DND-41 (cell line): ENCODE measurements at regions not wholly inside any gene's neighbourhood (a gene's known extent, or its start where the extent isn't known, plus 50 kb on each side); places are given as distances from the start of the nearest gene placed in this dataset.

ENCODE experiments used
- ATAC-seq: fragments of 200-7000 bp; cut with Tn5 transposase; 3 replicates; pipeline ENCODE4 v1.9.1; 2021; ENCODE audit warnings: low read depth; ENCODE audit not compliant: insufficient read depth
- DNase-seq: peaks from one replicate; pipeline ENCODE4 v3.0.0-alpha.2; 2020
- H2AFZ ChIP-seq: 2 replicates; pipeline ENCODE4 v1.6.0; 2012; ENCODE audit warnings: low read depth, low read length
- H3K27ac ChIP-seq: 2 replicates; pipeline ENCODE4 v1.5.1; 2012; ENCODE audit warnings: low read length, inconsistent platforms
- H3K27me3 ChIP-seq: fragments of 200-600 bp; sonication (generic); 2 replicates; pipeline ENCODE4 v1.6.0; 2012; ENCODE audit warnings: low read length, mild to moderate bottlenecking, inconsistent platforms; ENCODE audit not compliant: insufficient read depth, poor library complexity
- H3K36me3 ChIP-seq: 2 replicates; pipeline ENCODE4 v1.5.1; 2012; ENCODE audit warnings: low read length, inconsistent platforms; ENCODE audit not compliant: insufficient read depth
- H3K4me1 ChIP-seq: 2 replicates; pipeline ENCODE4 v1.5.1; 2012; ENCODE audit warnings: mild to moderate bottlenecking, low read length; ENCODE audit not compliant: insufficient read depth
- H3K4me2 ChIP-seq: 2 replicates; pipeline ENCODE4 v1.6.0; 2012; ENCODE audit warnings: mild to moderate bottlenecking, moderate library complexity, low read length, inconsistent platforms; ENCODE audit not compliant: insufficient read depth
- H3K4me3 ChIP-seq, 2 experiments: fragments of 200-600 bp in 1 of 2; shearing (Covaris generic) in 1 of 2; 2 replicates each; pipeline ENCODE4 v1.5.1; 2012 to 2016; ENCODE audit warnings: inconsistent platforms in 2 of 2, low read length in 2 of 2, mild to moderate bottlenecking in 2 of 2, low read depth in 1 of 2, moderate library complexity in 1 of 2
- H3K79me2 ChIP-seq: 2 replicates; pipeline ENCODE4 v1.6.0; 2012; ENCODE audit warnings: low read length, inconsistent platforms; ENCODE audit not compliant: insufficient read depth
- H3K9ac ChIP-seq: 2 replicates; pipeline ENCODE4 v1.6.0; 2012; ENCODE audit warnings: low read depth, mild to moderate bottlenecking, inconsistent platforms, low read length, moderate library complexity
- H3K9me3 ChIP-seq: 2 replicates; pipeline ENCODE4 v1.5.1; 2012; ENCODE audit warnings: low read length, moderate library complexity, mild to moderate bottlenecking, inconsistent platforms; ENCODE audit not compliant: insufficient read depth, severe bottlenecking
- H4K20me1 ChIP-seq: 2 replicates; pipeline ENCODE4 v1.6.0; 2012; ENCODE audit warnings: low read length; ENCODE audit not compliant: insufficient read depth
- EZH2 ChIP-seq: IDR thresholded peaks from 3 replicates; pipeline ENCODE4 v1.6.1; 2012; ENCODE audit warnings: borderline replicate concordance, low read depth, mild to moderate bottlenecking, moderate library complexity, low read length, inconsistent platforms; ENCODE audit not compliant: severe bottlenecking
- TF ChIP-seq, protein P1 (sequence below): IDR thresholded peaks from 2 replicates; pipeline ENCODE4 v1.5.1; 2012; ENCODE audit warnings: borderline replicate concordance, low read length, moderate library complexity, mild to moderate bottlenecking; ENCODE audit not compliant: poor library complexity, severe bottlenecking; ENCODE audit errors: extremely low read depth

DNA sequence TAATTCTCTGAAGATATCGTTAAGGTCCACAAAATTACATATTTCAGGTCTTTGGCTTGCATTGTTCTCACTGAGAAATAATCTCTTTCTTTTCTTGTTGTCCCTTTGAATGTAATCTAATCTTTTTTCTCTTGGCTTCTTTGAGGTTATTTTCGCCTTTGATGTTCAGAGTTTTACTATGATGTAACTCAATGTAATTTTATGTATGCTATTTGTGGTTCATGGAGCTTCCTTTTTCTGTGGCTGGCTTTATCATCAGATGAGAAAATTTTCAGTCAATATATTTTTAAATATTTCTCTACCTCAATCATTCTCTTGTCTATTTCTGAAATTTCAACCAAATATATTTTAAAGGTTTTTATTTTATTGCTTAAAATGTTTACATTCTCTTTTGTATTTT, 672.2 kb downstream of the TRAM1L1 start:
- H3K9me3 ChIP-seq, result no peaks in the 10 kb centered on the region
- H3K4me3 ChIP-seq, result no peak overlapping the region
- H3K4me1 ChIP-seq, result peaks cover 6% of the 10 kb centered on the region; the same call in 1 of the 2 replicates
- ATAC-seq (peak; percentile 70), DNase-seq (no peak)
- no peaks in the 10 kb centered on the region for H3K36me3 ChIP-seq
- no peak overlapping the region; the same call in 1 of the 2 replicates for H3K27ac ChIP-seq
- no peaks in the 10 kb centered on the region for H4K20me1 ChIP-seq
- H3K9ac ChIP-seq, result no peak overlapping the region
- H3K4me2 ChIP-seq, result no peak overlapping the region
- no peak overlapping the region for H2AFZ ChIP-seq
- no peaks in the 10 kb centered on the region for H3K27me3 ChIP-seq
- TF ChIP-seq, protein P1, sequence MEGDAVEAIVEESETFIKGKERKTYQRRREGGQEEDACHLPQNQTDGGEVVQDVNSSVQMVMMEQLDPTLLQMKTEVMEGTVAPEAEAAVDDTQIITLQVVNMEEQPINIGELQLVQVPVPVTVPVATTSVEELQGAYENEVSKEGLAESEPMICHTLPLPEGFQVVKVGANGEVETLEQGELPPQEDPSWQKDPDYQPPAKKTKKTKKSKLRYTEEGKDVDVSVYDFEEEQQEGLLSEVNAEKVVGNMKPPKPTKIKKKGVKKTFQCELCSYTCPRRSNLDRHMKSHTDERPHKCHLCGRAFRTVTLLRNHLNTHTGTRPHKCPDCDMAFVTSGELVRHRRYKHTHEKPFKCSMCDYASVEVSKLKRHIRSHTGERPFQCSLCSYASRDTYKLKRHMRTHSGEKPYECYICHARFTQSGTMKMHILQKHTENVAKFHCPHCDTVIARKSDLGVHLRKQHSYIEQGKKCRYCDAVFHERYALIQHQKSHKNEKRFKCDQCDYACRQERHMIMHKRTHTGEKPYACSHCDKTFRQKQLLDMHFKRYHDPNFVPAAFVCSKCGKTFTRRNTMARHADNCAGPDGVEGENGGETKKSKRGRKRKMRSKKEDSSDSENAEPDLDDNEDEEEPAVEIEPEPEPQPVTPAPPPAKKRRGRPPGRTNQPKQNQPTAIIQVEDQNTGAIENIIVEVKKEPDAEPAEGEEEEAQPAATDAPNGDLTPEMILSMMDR, result no peak
- TF ChIP-seq EZH2, result no peak
- H3K79me2 ChIP-seq, result no peaks in the 10 kb centered on the region

DNA sequence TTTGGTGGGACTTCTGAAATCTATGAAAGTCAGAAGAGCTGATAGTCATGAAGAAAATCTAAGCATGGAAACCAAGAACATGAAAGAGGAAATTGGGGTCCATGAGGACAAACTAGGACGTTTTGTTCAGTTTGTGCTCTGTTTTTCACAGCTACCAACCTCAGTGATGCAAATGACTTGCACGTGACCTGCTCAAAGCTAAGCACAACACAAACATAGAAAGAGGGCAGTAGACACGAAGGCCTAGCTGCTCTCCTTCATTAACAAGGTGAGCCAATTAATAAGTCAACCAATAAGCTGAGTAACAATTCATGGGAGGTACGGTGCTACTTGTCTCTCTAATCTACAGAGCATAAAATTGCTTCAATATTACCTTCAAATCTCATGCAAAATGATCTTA, 684.1 kb downstream of the TRAM1L1 start:
- no peaks in the 10 kb centered on the region for H4K20me1 ChIP-seq
- no peak for DNase-seq
- H3K36me3 ChIP-seq, result no peaks in the 10 kb centered on the region
- no peak for TF ChIP-seq EZH2
- TF ChIP-seq, protein P1, result no peak
- no peak overlapping the region for H3K9ac ChIP-seq
- H3K4me2 ChIP-seq, result no peak overlapping the region
- H3K27ac ChIP-seq, result no peak overlapping the region
- no peaks in the 10 kb centered on the region for H3K27me3 ChIP-seq
- H3K4me1 ChIP-seq, result no peaks in the 10 kb centered on the region
- H3K4me3 ChIP-seq, result no peak overlapping the region
- no peaks in the 10 kb centered on the region for H3K9me3 ChIP-seq
- ATAC-seq, result no peak
- H3K79me2 ChIP-seq, result no peaks in the 10 kb centered on the region
- 0 out of 2 replicates have a peak overlapping the region, but pooled peaks have one; percentile 5 for H2AFZ ChIP-seq

DNA sequence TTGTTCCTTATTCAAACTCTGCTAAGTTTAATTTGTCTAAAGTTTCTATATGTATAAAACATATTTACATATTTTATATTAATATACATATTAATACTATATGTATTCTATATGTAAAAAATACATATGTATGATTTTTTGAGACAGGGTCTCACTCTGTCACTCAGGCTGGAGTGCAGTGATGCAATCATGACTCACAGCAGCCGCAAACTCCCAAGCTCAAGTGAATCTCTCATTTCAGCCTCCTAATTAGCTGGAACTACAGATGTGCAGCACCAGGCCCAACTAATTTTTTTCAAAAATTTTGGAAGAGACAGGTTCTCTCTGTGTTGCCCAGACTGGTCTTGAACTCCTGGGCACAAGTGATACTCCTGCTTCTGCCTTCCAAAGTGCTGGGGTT, 684.9 kb downstream of the TRAM1L1 start:
- H3K27me3 ChIP-seq, result no peaks in the 10 kb centered on the region
- H3K36me3 ChIP-seq, result no peaks in the 10 kb centered on the region
- H3K4me3 ChIP-seq, result no peak overlapping the region
- DNase-seq (no peak), ATAC-seq (no peak)
- H3K4me2 ChIP-seq, result no peak overlapping the region
- no peaks in the 10 kb centered on the region for H4K20me1 ChIP-seq
- H3K9ac ChIP-seq, result no peak overlapping the region
- TF ChIP-seq, protein P1, result no peak
- TF ChIP-seq EZH2, result no peak
- H3K79me2 ChIP-seq, result no peaks in the 10 kb centered on the region
- no peak overlapping the region for H2AFZ ChIP-seq
- no peaks in the 10 kb centered on the region for H3K9me3 ChIP-seq
- no peak overlapping the region for H3K27ac ChIP-seq
- H3K4me1 ChIP-seq, result no peaks in the 10 kb centered on the region

DNA sequence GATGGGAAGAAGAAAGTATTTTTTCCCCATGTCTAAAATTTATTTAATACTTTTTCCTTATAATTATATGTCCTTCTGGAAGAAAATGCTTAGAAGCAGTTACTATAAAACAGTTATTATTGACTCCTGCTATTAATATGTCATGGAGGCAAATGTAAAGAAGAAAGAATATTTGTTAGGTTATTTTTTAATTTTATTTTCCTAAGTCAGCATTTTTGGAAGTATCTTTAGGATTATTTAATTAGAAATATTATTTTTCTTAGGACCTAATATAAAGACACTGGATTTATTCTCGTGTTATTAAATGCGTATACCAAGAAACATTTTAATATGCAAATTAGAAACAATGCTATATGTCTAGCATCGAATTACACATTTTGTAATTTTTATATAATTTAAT, 687.7 kb downstream of the TRAM1L1 start:
- DNase-seq (no peak), ATAC-seq (no peak)
- Histone ChIP-seq H3K27ac (no peak overlapping the region), H3K4me1 (no peaks in the 10 kb centered on the region), H3K36me3 (no peaks in the 10 kb centered on the region), H2AFZ (no peak overlapping the region), H3K4me3 (no peak overlapping the region), H4K20me1 (no peaks in the 10 kb centered on the region), H3K79me2 (no peaks in the 10 kb centered on the region), H3K9ac (no peak overlapping the region), H3K9me3 (no peaks in the 10 kb centered on the region), H3K4me2 (no peak overlapping the region), H3K27me3 (no peaks in the 10 kb centered on the region)
- no peak for TF ChIP-seq EZH2
- TF ChIP-seq, protein P1, result no peak
